Astrocyte of the cerebellum (primary cell): ENCODE measurements at regions not wholly inside any gene's neighbourhood (a gene's known extent, or its start where the extent isn't known, plus 50 kb on each side); places are given as distances from the start of the nearest gene placed in this dataset.

Source experiments
- DNase-seq: peaks from one replicate; pipeline ENCODE4 v3.0.0-alpha.2; 2011; ENCODE audit warnings: low read depth
- H3K4me3 ChIP-seq: 2 replicates; pipeline ENCODE4 v1.5.1; 2011; ENCODE audit warnings: mild to moderate bottlenecking, low read depth, low read length, moderate library complexity
- in situ Hi-C: cut with HindIII; loops from 2 replicates; pipeline ENCODE4 v1.10.0; 2017; ENCODE audit warnings: low sequenced_read_pairs
- TF ChIP-seq, protein P1 (sequence below): IDR thresholded peaks from 2 replicates; pipeline ENCODE4 v1.5.1; 2012; ENCODE audit warnings: low read length, low read depth, moderate library complexity, mild to moderate bottlenecking; ENCODE audit errors: missing control alignments

DNA sequence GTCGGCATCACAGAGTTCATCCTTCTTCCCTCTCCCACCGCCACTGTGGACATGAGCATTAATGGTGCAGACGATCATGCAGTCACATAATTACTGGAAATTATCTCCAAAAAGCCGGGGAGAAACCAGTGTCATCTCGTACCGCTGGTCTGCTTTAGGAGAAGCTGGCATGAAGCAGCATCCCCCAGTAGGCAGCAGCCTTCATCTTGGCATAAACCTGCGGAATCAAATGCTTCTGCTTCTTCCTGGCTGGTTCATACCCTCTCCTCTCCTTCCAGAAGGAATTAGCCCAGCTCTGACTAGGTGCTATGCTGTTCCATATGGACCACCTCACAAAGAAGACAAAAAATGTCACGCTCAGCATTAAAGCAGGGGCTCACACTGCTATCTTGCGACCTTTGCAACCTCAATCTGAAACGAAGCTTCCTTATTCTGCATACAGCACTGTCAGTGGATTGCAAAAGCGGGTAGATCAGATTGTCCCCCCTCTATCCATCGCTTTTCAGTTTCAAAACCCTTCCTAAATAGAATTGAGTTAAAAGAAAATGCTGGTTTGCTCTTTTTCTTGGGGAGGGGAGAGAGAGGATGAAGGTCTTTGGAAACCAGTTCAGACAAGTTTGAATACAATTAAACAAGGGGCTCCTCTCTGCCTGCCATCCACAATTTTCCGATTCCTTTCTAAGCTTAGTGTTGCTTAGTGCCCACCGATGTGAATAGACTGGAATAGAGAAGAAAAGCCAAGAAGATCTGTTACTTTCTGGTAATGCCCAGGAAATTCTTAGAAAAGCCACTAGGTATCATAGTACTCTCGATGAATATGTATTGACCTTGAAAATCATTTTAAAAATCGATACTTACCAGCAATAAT is 212.1 kb upstream of the ZNF521 start:
- no peak overlapping the region for H3K4me3 ChIP-seq
- in situ Hi-C loops: no loop called here
- TF ChIP-seq, protein P1, sequence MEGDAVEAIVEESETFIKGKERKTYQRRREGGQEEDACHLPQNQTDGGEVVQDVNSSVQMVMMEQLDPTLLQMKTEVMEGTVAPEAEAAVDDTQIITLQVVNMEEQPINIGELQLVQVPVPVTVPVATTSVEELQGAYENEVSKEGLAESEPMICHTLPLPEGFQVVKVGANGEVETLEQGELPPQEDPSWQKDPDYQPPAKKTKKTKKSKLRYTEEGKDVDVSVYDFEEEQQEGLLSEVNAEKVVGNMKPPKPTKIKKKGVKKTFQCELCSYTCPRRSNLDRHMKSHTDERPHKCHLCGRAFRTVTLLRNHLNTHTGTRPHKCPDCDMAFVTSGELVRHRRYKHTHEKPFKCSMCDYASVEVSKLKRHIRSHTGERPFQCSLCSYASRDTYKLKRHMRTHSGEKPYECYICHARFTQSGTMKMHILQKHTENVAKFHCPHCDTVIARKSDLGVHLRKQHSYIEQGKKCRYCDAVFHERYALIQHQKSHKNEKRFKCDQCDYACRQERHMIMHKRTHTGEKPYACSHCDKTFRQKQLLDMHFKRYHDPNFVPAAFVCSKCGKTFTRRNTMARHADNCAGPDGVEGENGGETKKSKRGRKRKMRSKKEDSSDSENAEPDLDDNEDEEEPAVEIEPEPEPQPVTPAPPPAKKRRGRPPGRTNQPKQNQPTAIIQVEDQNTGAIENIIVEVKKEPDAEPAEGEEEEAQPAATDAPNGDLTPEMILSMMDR: no peak
- no peak for DNase-seq

- no peak overlapping the region for H3K4me3 ChIP-seq
- in situ Hi-C loops: no loop called here
- TF ChIP-seq, protein P1: no peak
- no peak for DNase-seq
These were observed 211.4 kb upstream of the ZNF521 start for GRCh38 chr18:25563346-25563745.

DNA sequence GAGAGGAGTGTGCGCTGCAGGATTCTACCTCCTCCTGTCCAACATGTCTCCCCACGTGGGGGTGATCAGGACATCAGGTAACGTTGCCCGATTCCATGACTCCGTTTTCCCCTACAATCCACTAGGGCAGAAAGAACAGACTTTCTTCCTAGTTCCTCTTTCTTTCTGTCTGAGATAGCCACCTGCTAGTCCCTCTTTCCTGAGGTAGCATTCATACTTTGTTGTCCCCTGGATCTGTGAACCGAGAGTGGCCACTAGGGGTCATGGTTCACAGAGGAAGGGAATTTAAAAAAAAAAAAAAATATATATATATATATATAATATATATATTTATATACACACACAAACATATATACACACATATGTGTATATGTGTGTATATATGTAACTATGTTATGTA is 210.0 kb upstream of the ZNF521 start:
- TF ChIP-seq, protein P1: peak; percentile 46
- DNase-seq: peak; percentile 8
- H3K4me3 ChIP-seq: no peak overlapping the region
- in situ Hi-C loops: no loop called here

DNA sequence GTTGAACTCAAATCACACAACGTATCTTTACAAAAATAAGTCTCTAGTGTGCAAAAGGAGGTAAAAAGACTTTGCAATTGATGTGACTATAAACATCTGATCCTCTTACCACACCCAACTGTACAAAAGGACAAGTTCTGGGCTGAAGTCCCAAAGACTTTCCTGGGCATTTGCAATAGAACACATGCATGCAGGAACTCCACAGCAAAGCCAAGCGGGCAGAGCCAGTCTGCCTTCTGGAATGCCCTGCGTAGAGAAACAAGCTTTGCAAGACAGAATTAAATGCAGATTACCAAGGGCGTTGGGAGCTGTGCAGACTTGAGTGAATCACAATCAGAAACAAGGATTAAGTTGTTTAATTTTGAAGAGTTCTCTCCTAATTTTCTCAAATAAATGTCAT is 208.4 kb upstream of the ZNF521 start:
- TF ChIP-seq, protein P1: no peak
- in situ Hi-C loops: no loop called here
- DNase-seq: no peak
- no peak overlapping the region for H3K4me3 ChIP-seq

- TF ChIP-seq, protein P1: no peak
- DNase-seq: no peak
- H3K4me3 ChIP-seq: no peak overlapping the region
- in situ Hi-C loops: no loop called here
These were observed 205.0 kb upstream of the ZNF521 start for GRCh38 chr18:25557011-25557410.

- in situ Hi-C loops: no loop called here
- no peak overlapping the region for H3K4me3 ChIP-seq
- DNase-seq: no peak
- TF ChIP-seq, protein P1: no peak
These were observed 201.8 kb upstream of the ZNF521 start for GRCh38 chr18:25553631-25554263.
